ENCODE measurements at regions not wholly inside any gene's neighbourhood (a gene's known extent, or its start where the extent isn't known, plus 50 kb on each side); places are given as distances from the start of the nearest gene placed in this dataset.

DNA sequence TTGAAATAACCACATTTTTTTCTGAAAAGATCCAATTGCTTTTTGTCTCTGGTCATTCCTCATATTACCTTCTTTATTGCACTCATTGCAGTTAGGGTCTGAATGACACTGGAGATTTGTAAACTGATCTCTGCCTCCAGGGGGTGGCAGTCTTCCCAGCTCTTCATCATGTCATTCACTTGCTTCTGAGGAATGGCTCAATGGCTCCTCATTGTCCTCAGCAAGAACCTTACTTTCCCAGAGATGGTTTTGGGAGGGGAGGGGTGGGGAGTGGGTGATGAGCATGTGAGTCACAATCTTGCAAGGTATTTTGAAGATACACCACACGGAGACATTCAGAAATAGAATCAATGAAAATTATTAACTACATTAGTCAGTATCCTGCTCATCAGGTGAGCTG lies 159.8 kb upstream of the GAS1 start:
- Histone ChIP-seq H3K27me3 (ENCODE audit: control insufficient read depth in 2 of 2, insufficient read depth in 2 of 2, low read length in 2 of 2) (no peaks in the 10 kb centered on the region), H3K36me3 (ENCODE audit: control insufficient read depth in 2 of 2, extremely low read depth in 1 of 2, insufficient read depth in 2 of 2, low read length in 2 of 2) (no peaks in the 10 kb centered on the region), H2AFZ (ENCODE audit: low read depth, low read length) (no peak overlapping the region), H3K9ac (replicated peaks; ENCODE audit: extremely low read depth, insufficient read depth, low read length) (no peak overlapping the region), H3K27ac (ENCODE audit: insufficient read depth, low read depth, low read length) (no peak overlapping the region), H3K4me2 (ENCODE audit: insufficient read depth, low read length) (no peak overlapping the region), H4K20me1 (replicated peaks; ENCODE audit: control insufficient read depth, extremely low read depth, insufficient read depth, low read length) (no peaks in the 10 kb centered on the region), H3K79me2 (ENCODE audit: control insufficient read depth, insufficient read depth, low read length) (no peaks in the 10 kb centered on the region), H3K9me1 (replicated peaks; ENCODE audit: control insufficient read depth, extremely low read depth, insufficient read depth, low read length) (no peaks in the 10 kb centered on the region), H3K4me3 (replicated peaks in 1 of 3; ENCODE audit: insufficient read depth in 1 of 3, low read depth in 1 of 3, low read length in 3 of 3) (no peak overlapping the region), H3K9me3 (replicated peaks; ENCODE audit: control insufficient read depth, insufficient read depth, low read length) (no peaks in the 10 kb centered on the region), H3K4me1 (ENCODE audit: control insufficient read depth, extremely low read depth, insufficient read depth, low read length) (no peaks in the 10 kb centered on the region)
- BruUV-seq (replicated peaks): no TSS peak
- DNase-seq (ENCODE audit: low read depth, low spot score) (peak; percentile 5), FAIRE-seq (no peak)
- TF ChIP-seq POLR2A (IDR thresholded peaks at IDR 0.05; ENCODE audit: low read depth, low read length) (no peak), FOS (IDR thresholded peaks at IDR 0.05; ENCODE audit: borderline replicate concordance, insufficient read depth, low read length) (no peak), GATA2 (IDR thresholded peaks at IDR 0.05; ENCODE audit: insufficient read depth, insufficient read length, low read depth, low read length) (no peak), EZH2 (IDR thresholded peaks at IDR 0.05; ENCODE audit: borderline replicate concordance, low read depth, low read length, severe bottlenecking) (no peak), POLR2AphosphoS5 (IDR thresholded peaks at IDR 0.05; ENCODE audit: insufficient read depth, low read depth, low read length) (no peak), MYC (IDR thresholded peaks at IDR 0.05; ENCODE audit: low read depth, low read length) (no peak), JUN (IDR thresholded peaks at IDR 0.05; ENCODE audit: borderline replicate concordance, insufficient read depth, insufficient read length, low read depth) (no peak)
- TF ChIP-seq, protein P1, sequence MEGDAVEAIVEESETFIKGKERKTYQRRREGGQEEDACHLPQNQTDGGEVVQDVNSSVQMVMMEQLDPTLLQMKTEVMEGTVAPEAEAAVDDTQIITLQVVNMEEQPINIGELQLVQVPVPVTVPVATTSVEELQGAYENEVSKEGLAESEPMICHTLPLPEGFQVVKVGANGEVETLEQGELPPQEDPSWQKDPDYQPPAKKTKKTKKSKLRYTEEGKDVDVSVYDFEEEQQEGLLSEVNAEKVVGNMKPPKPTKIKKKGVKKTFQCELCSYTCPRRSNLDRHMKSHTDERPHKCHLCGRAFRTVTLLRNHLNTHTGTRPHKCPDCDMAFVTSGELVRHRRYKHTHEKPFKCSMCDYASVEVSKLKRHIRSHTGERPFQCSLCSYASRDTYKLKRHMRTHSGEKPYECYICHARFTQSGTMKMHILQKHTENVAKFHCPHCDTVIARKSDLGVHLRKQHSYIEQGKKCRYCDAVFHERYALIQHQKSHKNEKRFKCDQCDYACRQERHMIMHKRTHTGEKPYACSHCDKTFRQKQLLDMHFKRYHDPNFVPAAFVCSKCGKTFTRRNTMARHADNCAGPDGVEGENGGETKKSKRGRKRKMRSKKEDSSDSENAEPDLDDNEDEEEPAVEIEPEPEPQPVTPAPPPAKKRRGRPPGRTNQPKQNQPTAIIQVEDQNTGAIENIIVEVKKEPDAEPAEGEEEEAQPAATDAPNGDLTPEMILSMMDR (IDR thresholded peaks at IDR 0.05; ENCODE audit: extremely low read depth in 1 of 2, insufficient read depth in 1 of 2, low read depth in 1 of 2, low read length in 2 of 2): no peak
- TF ChIP-seq, protein P2, sequence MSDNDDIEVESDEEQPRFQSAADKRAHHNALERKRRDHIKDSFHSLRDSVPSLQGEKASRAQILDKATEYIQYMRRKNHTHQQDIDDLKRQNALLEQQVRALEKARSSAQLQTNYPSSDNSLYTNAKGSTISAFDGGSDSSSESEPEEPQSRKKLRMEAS (IDR thresholded peaks at IDR 0.05; ENCODE audit: insufficient read depth, insufficient read length): no peak
- ChIA-PET CTCF (no interaction called here), POLR2A (no interaction called here)
- dilution Hi-C loops (cut with MboI; ENCODE audit: extremely low pct_ligation_motif_present, low sequenced_read_pairs): no loop called here
- intact Hi-C loops (cut with micrococcal nuclease): loop anchor here (1.0 kb wide), 1 partner anchor 217 kb away; no protein-coding TSS in a partner anchor

All from endothelial cell of umbilical vein (primary cell).